H9 (cell line): ENCODE measurements at regions not wholly inside any gene's neighbourhood (a gene's known extent, or its start where the extent isn't known, plus 50 kb on each side); places are given as distances from the start of the nearest gene placed in this dataset.

Experiments used
- DNase-seq: peaks from one replicate; pipeline ENCODE4 v3.0.0-alpha.2; 2017
- H2AFZ ChIP-seq: one replicate; pipeline ENCODE4 v1.6.1; 2013; ENCODE audit warnings: mild to moderate bottlenecking, low read length, control low read depth, moderate library complexity
- H2AK5ac ChIP-seq: 2 replicates; pipeline ENCODE4 v1.6.1; 2013; ENCODE audit warnings: low read length, control low read depth, mixed read lengths; ENCODE audit not compliant: insufficient read length
- H2BK120ac ChIP-seq: one replicate; pipeline ENCODE4 v1.6.1; 2013; ENCODE audit warnings: low read depth, mild to moderate bottlenecking, low read length, control low read depth, inconsistent platforms; ENCODE audit not compliant: poor library complexity, severe bottlenecking
- H2BK12ac ChIP-seq: 2 replicates; pipeline ENCODE4 v1.6.1; 2013; ENCODE audit warnings: low read length, control low read depth, mixed read lengths, low read depth; ENCODE audit not compliant: insufficient read length
- H2BK15ac ChIP-seq: 2 replicates; pipeline ENCODE4 v1.6.1; 2013; ENCODE audit warnings: low read depth, low read length, control low read depth
- H2BK20ac ChIP-seq: one replicate; pipeline ENCODE4 v1.6.1; 2013; ENCODE audit warnings: low read depth, mild to moderate bottlenecking, low read length, control low read depth, inconsistent platforms; ENCODE audit not compliant: poor library complexity, severe bottlenecking
- H2BK5ac ChIP-seq: 2 replicates; pipeline ENCODE4 v1.6.1; 2013; ENCODE audit warnings: low read length, control low read depth, mixed read lengths; ENCODE audit not compliant: insufficient read length
- H3K14ac ChIP-seq: 2 replicates; pipeline ENCODE4 v1.6.1; 2013; ENCODE audit warnings: low read length, control low read depth; ENCODE audit not compliant: insufficient read depth
- H3K18ac ChIP-seq: 2 replicates; pipeline ENCODE4 v1.6.1; 2013; ENCODE audit warnings: low read depth, mild to moderate bottlenecking, mixed read lengths, low read length, control low read depth; ENCODE audit not compliant: insufficient read length
- H3K23ac ChIP-seq: 2 replicates; pipeline ENCODE4 v1.6.1; 2013; ENCODE audit warnings: low read length, control low read depth, mixed read lengths, low read depth; ENCODE audit not compliant: insufficient read length
- H3K23me2 ChIP-seq: 2 replicates; pipeline ENCODE4 v1.6.1; 2013; ENCODE audit warnings: low read depth, mild to moderate bottlenecking, mixed read lengths, low read length, control low read depth; ENCODE audit not compliant: insufficient read length, poor library complexity, severe bottlenecking
- H3K27ac ChIP-seq: 2 replicates; pipeline ENCODE4 v1.5.1; 2013; ENCODE audit warnings: low read length, control low read depth, mixed read lengths, low read depth; ENCODE audit not compliant: insufficient read length
- H3K27me3 ChIP-seq: 2 replicates; pipeline ENCODE4 v1.6.1; 2013; ENCODE audit warnings: low read length, control low read depth, inconsistent platforms; ENCODE audit not compliant: insufficient read depth
- H3K4ac ChIP-seq: 2 replicates; pipeline ENCODE4 v1.6.1; 2013; ENCODE audit warnings: low read depth, mild to moderate bottlenecking, control low read depth, inconsistent platforms, low read length, moderate library complexity
- H3K4me1 ChIP-seq: 2 replicates; pipeline ENCODE4 v1.6.1; 2013; ENCODE audit warnings: low read length, control low read depth, inconsistent platforms; ENCODE audit not compliant: insufficient read depth
- H3K4me2 ChIP-seq: 2 replicates; pipeline ENCODE4 v1.6.1; 2013; ENCODE audit warnings: low read length, control low read depth, mixed read lengths; ENCODE audit not compliant: insufficient read length, insufficient read depth
- H3K56ac ChIP-seq: 2 replicates; pipeline ENCODE4 v1.6.1; 2013; ENCODE audit warnings: low read depth, mild to moderate bottlenecking, mixed read lengths, low read length, control low read depth; ENCODE audit not compliant: insufficient read length
- H3K79me1 ChIP-seq: 2 replicates; pipeline ENCODE4 v1.6.1; 2013; ENCODE audit warnings: low read depth, mild to moderate bottlenecking, moderate library complexity, low read length, control low read depth, inconsistent platforms; ENCODE audit not compliant: insufficient read depth, poor library complexity, severe bottlenecking
- H3K79me2 ChIP-seq: 2 replicates; pipeline ENCODE4 v1.6.1; 2013; ENCODE audit warnings: low read length, control low read depth, inconsistent platforms; ENCODE audit not compliant: insufficient read depth
- H3K9ac ChIP-seq: 2 replicates; pipeline ENCODE4 v1.6.1; 2013; ENCODE audit warnings: low read length, control low read depth, mixed read lengths; ENCODE audit not compliant: insufficient read length; ENCODE audit errors: extremely low read depth
- H3K9me3 ChIP-seq: one replicate; pipeline ENCODE4 v1.6.1; 2013; ENCODE audit warnings: low read depth, low read length, inconsistent platforms; ENCODE audit not compliant: control insufficient read depth
- H3T11ph ChIP-seq: one replicate; pipeline ENCODE4 v1.6.1; 2013; ENCODE audit warnings: mild to moderate bottlenecking, low read length, control low read depth, inconsistent platforms
- H4K20me1 ChIP-seq: one replicate; pipeline ENCODE4 v1.6.1; 2013; ENCODE audit not compliant: control insufficient read depth, insufficient read length, insufficient read depth
- H4K5ac ChIP-seq: 2 replicates; pipeline ENCODE4 v1.6.1; 2013; ENCODE audit warnings: low read depth, mild to moderate bottlenecking, mixed read lengths, low read length, control low read depth; ENCODE audit not compliant: insufficient read length
- H4K8ac ChIP-seq: replicated peaks from 2 replicates; pipeline ENCODE4 v1.6.1; 2013; ENCODE audit warnings: low read length, control low read depth, mixed read lengths, low read depth; ENCODE audit not compliant: insufficient read length
- H4K91ac ChIP-seq: 2 replicates; pipeline ENCODE4 v1.6.1; 2013; ENCODE audit warnings: low read depth, mild to moderate bottlenecking, moderate library complexity, mixed read lengths, low read length, control low read depth; ENCODE audit not compliant: insufficient read length
- H3K27ac Mint-ChIP-seq, 3 experiments: 2 replicates in 2 of 3; 3 replicates in 1 of 3; pipeline ENCODE4 v1.8.0; 2020 to 2021; ENCODE audit warnings: mixed read lengths in 3 of 3, mild to moderate bottlenecking in 1 of 3, moderate library complexity in 1 of 3
- H3K27me3 Mint-ChIP-seq: 2 replicates; pipeline ENCODE4 v1.8.0; 2021; ENCODE audit warnings: low read depth, mild to moderate bottlenecking, moderate library complexity, mixed read lengths
- H3K36me3 Mint-ChIP-seq, 3 experiments: 2 replicates in 2 of 3; 3 replicates in 1 of 3; pipeline ENCODE4 v1.8.0; 2020 to 2021; ENCODE audit warnings: low read depth in 3 of 3, mixed read lengths in 3 of 3; ENCODE audit not compliant: insufficient read depth in 1 of 3
- H3K4me1 Mint-ChIP-seq, 2 experiments: 2 replicates each; pipeline ENCODE4 v1.8.0; 2020; ENCODE audit warnings: mixed read lengths in 2 of 2
- H3K4me3 Mint-ChIP-seq, 2 experiments: 2 replicates in 1 of 2; 3 replicates in 1 of 2; pipeline ENCODE4 v1.8.0; 2020 to 2021; ENCODE audit warnings: mild to moderate bottlenecking in 2 of 2, mixed read lengths in 2 of 2, moderate library complexity in 1 of 2
- H3K9me3 Mint-ChIP-seq, 2 experiments: 2 replicates in 1 of 2; 3 replicates in 1 of 2; pipeline ENCODE4 v1.8.0; 2020; ENCODE audit warnings: mild to moderate bottlenecking in 2 of 2, mixed read lengths in 2 of 2, moderate library complexity in 1 of 2
- TF ChIP-seq, protein P1 (sequence below): fragments of 200-600 bp; sonication (generic); conservative IDR thresholded peaks from 3 replicates; pipeline ENCODE4 v1.8.0; 2021; ENCODE audit warnings: antibody characterized with exemption, mild to moderate bottlenecking

DNA sequence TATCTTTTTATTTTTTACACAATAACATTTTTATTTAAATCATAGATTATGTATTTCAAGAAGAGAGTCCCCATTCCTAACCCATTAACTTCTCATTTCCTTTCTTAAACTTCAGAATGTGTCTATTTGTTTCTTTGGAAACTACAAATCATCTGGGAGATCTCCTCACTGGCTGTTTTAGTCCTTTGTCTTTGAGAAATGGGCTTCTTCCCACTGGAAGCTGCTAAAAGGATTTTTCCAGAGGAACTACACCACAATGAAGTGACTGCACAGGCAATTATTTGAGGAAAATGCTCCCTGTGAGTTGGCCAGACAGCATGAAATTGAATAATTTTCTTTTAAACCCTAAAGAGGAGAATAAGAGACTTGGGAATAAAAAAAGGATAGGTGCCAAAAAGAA is 119.1 kb downstream of the TENT5A start:
- Histone ChIP-seq H3K23me2 (no peaks in the 10 kb centered on the region), H3K23ac (no peak overlapping the region), H3K9ac (no peak overlapping the region), H3K79me1 (no peaks in the 10 kb centered on the region), H4K91ac (no peak overlapping the region), H2BK12ac (no peak overlapping the region), H3K4me1 (no peaks in the 10 kb centered on the region), H4K8ac (no peak overlapping the region), H2BK120ac (no peak overlapping the region), H3K14ac (no peak overlapping the region), H3K4me2 (no peak overlapping the region), H3K56ac (no peak overlapping the region), H2BK20ac (no peak overlapping the region), H2BK15ac (no peak overlapping the region), H3K9me3 (no peaks in the 10 kb centered on the region), H3K4ac (no peak overlapping the region), H2BK5ac (no peak overlapping the region), H3K27ac (no peak overlapping the region), H3K27me3 (no peaks in the 10 kb centered on the region), H2AK5ac (no peak overlapping the region), H3K79me2 (no peaks in the 10 kb centered on the region), H4K5ac (no peak overlapping the region), H3T11ph (no peak overlapping the region), H3K18ac (no peak overlapping the region), H2AFZ (no peak overlapping the region), H4K20me1 (no peaks in the 10 kb centered on the region)
- Mint-ChIP-seq H3K4me3 (no peak overlapping the region), H3K36me3 (peaks cover 1 to 13% (median 5%) of the 10 kb centered on the region in 3 experiments; a peak in 5 of 7 replicates), H3K27ac (no peak overlapping the region), H3K27me3 (no peaks in the 10 kb centered on the region), H3K9me3 (peaks cover 11 to 13% of the 10 kb centered on the region in 2 experiments), H3K4me1 (no peaks in the 10 kb centered on the region)
- no peak for DNase-seq
- TF ChIP-seq, protein P1, sequence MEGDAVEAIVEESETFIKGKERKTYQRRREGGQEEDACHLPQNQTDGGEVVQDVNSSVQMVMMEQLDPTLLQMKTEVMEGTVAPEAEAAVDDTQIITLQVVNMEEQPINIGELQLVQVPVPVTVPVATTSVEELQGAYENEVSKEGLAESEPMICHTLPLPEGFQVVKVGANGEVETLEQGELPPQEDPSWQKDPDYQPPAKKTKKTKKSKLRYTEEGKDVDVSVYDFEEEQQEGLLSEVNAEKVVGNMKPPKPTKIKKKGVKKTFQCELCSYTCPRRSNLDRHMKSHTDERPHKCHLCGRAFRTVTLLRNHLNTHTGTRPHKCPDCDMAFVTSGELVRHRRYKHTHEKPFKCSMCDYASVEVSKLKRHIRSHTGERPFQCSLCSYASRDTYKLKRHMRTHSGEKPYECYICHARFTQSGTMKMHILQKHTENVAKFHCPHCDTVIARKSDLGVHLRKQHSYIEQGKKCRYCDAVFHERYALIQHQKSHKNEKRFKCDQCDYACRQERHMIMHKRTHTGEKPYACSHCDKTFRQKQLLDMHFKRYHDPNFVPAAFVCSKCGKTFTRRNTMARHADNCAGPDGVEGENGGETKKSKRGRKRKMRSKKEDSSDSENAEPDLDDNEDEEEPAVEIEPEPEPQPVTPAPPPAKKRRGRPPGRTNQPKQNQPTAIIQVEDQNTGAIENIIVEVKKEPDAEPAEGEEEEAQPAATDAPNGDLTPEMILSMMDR = no peak
